8988T (cell line): ENCODE measurements at regions not wholly inside any gene's neighbourhood (a gene's known extent, or its start where the extent isn't known, plus 50 kb on each side); places are given as distances from the start of the nearest gene placed in this dataset.

ENCODE experiments used
- DNase-seq: peaks from one replicate; pipeline ENCODE4 v3.0.0; 2011

DNA sequence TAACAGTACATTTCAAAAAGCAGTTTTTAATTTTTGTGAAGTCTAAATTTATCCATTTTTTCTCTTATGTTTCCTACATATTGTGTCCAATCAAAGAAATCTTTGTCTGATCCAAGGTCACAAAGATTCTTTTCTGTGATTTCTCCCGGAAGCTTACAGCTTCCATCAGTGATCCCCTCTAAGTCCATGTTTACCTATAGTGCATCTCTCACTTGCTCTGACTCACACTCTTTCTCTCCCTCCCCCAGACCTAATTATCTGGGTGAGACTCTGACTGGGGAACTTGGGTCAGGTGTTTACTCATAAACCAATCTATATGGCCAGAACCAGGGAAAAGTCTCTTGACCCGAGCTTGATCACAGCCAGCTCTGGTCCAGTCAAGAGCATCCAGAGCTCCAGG lies 224.4 kb downstream of the SPTSSA start:
- DNase-seq, result no peak

DNA sequence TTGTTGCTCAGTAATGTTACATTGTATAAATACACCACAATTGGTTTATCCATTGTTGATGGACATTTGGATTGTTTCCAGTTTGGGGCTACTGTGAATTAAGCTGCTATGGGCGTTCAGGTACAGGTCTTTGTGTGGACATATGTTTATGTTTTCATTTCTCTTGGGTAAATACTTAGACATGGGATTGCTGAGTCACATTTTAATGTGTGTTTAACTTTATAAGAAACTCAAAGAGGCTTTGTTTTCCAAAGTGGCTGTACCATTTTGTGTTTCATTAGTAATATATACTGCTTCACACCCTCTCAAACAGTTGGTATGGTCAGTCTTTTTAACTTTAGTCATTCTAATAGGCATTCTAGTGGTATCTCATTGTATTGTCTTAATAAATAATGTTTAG lies 225.0 kb downstream of the SPTSSA start:
- DNase-seq, result no peak

DNA sequence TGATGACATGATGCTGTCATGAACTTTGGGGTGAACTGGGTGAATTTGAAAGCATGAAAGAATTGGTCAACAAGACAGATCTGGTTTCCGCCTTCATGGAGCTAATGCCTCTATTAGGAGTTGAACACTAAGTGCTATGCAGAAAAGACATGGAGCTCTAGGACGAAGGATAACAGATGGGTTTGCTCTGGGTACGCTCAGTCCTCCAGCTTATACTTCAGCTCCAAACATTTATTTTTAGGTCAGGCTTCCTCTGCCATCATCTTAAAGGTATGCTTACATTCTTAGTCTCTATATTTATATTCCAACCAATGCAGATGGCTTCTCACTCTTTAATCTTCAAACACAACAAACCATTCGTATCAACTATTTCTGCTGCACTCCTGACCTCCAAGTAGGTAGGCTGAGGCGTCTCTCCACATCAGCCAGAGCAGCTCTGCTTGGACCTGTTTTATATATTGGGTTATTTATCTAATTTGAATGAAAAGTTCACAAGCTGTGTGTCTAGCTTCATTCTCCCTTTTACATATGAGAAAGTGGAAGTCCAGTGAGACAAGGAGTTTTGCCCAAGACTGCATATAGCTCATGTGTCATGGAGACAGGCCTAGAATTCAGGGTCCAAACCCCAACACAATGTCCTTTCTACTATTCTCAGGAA lies 226.3 kb downstream of the SPTSSA start:
- no peak for DNase-seq

DNA sequence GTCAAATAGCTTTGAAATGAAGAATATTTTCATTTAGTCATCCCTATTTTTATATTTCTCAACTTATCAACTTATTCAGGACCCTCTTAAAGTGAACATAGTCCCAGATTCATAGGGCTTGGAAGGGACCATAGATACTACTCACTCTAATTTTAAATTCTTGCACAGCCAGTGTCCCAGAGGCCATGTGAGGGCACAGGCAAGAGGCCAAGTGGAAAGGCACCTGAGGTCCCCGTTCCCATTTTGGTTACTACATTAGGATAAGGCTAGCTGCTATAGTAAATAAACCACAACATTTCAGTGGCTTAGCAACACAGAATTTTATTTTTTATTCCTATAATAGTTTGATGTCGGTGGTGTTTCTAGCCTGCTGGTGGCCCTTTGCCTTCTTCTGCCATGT lies 227.8 kb downstream of the SPTSSA start:
- no peak for DNase-seq

DNA sequence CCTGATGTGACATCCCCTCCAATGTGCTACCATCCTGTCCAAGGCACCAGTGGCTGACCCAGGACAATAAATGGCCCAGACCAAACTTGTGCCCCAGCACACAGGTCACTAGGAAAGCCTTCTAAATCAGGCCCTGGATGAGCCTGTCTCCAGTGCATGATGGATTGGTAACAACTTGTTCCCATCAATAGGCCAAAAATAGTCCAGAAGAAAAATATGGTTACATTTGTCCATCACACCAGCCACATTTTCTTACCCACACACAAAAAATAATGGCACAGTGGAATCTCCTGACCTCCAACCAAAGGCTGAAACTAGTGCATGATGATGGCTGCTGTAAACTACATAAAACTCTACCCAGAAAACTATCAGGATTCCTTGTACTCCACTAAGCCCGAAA lies 228.4 kb downstream of the SPTSSA start:
- no peak for DNase-seq

DNA sequence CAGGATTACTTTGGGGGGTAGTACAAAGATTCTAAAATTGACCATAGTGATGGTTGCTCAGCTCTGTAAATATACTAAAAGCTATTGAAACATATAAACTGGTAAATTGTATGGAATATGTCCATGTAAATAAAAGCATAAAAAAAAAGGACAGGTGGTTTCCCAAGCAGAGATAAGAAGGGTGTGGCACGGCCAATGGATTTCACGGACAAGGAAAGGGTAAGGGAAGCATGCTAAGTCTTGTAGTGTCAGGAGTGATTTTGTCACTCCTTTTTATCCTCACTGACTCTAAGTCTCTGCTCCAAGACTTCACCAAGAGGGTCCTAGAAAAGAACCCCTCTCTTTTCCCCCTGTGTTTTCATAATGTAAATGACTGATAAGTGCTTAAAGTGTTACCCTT lies 229.2 kb downstream of the SPTSSA start:
- DNase-seq, result no peak

DNA sequence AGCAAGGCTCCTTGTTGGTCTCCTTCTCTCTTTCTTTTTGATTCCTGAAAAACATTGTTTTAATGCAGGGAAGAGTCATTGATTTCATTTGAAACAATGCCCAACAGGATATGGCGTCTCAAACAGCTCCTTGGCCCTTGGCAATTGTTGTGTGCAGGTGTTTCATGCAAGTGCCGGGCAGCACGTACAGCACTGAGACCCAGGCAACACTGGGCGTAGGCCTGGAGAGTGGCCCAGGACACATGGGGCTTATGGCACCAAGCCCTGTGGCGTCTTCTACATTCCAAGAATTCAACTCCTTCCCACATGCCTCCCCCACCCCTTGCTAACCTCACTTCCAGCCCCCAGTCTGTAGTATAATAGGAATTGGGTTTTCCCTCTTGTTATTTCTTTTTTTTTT lies 230.4 kb downstream of the SPTSSA start:
- DNase-seq, result no peak

DNA sequence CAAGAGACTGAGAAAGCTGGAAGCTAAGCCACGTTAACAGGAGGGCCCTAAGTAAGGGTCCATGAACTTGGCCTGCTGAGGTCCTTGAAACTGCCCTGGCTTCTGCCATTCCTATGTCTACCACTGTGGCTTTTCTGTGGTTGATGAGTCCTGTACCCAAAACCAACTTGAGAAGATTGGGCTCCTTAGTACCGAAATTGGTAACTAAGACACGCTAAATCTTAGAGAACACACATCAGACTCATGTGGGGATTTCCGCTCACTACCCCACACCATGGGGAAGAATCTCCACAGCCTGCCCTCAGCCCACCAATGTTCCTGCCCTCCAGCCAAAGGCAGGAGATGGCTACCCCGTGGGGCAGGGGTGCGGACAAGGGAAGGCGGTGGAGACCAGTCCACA lies 232.9 kb downstream of the SPTSSA start:
- no peak for DNase-seq

DNA sequence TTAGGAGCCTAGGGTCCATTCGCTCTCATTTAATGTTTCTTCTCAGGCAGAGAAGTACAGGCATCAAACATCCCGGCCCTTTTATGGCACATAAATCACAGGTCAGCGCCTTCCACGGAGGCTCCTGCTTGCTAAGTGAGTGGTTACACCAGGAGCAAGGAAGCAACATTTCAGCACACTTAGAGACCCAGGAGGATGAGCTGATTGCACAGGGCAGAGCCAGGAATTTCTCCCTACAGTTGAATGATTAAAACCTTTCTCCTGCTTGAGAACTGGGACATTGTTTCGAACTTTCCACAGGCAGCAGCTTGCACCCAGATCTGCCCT lies 233.4 kb downstream of the SPTSSA start:
- no peak for DNase-seq

DNA sequence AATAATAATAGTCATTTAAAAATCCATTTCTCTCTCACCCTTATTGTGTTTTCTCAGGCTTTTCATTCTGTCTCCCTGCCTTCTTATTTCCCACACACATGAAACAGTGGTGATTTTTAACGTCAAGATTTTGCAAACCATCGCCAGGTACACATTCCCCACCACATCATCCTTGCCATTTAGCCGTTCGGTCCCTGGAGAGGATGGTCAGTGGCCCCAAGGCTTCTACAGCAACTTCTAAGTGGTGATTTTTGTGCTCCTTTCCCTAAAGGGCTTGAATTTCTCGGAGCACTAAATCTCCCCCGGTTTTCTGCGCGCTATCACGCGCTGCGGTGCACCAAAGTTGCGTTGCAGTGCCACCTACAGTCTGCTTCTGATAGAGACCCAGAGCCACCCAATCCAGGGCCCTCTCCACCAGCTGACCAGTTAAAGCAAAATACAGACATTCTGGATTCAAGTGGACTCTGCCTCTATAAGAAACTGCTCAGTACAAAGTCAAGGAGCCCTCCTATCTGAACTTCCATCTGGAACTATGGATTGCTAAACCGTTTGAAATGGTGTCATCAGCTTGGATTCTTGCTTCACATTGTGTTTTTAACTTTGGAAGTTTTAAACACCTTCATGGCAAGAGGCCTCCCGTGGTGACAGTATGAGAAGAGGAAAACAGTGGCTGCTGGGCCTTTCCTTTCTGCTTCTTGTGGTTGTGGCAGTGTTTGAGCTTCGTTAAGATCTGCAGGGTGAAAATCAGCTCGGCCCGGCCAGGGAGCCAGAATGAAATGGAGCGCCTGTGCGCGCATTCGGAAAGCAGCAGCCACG lies 234.0 kb downstream of the SPTSSA start:
- DNase-seq, result peak; percentile 55

DNA sequence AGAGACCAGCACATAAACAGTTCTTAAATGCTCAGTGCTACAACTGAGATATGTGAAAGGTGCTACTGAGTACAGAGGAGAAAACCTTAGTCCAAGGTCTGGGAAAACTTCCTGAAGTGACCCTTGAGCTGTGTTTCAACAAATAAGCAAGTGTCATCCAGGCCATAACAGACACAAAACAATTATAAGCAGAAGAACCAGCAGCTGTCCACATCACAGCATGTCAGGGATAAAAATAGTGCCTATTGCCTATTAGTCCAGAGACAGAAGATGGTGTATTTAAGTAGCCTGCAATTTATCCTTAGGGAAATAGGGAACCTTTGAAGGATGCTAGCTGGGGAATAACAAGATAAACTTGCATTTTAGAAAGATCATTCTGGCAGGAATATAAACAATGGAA lies 237.8 kb downstream of the SPTSSA start:
- DNase-seq, result no peak

DNA sequence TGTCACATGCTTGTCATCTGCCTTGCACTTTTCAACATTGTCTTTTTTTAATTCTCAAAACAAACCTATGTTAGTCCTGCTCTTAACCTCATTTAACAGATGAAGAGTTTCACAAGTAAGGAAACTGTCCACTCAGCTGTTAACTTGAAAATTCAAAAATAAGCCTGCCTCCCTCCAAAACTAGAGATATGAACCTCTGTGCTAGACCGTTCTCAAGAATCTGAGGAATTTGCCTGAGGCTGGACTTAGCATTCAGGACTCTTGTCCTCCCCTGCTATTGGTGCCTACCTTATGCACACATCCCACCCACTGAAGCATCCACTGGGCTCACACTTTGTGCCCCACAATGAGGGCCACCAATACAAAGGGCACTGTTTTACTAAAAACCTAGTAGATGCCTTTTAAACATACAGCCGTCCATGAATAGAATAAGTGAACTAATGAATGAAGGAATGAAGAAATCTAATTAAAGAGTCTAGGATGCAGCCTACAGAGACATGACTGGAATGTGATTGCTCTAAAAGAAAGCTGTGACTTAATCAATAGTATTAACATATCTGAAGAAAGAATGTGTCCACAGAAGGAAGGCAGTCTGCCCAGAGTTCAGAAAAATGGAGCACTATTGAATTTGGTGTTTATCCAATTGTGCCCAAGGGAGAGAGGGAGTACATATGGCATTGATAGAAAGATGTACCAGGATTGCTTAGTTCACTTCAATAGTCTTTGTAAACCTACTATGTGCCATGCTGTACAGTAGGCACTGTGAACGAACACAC lies 238.5 kb downstream of the SPTSSA start:
- no peak for DNase-seq

DNA sequence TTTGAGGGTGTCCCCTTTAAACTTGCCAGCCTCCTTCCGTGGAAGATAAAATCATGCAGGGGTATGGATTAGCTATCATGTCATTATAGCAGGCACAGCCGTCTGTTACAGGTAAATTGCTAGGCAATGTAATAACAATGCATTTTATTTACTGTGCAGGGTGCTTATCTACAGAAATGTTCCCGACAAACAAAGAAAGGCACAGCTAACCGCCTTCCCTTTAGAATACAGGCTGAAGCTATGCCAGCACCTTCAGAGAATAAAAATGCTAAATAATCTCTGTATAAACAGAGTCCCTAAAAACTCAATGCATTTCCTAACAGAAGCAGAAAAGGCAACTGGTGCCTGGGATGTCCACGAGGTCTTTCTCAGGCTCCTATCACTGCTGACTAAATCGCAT lies 239.2 kb downstream of the SPTSSA start:
- DNase-seq, result no peak

DNA sequence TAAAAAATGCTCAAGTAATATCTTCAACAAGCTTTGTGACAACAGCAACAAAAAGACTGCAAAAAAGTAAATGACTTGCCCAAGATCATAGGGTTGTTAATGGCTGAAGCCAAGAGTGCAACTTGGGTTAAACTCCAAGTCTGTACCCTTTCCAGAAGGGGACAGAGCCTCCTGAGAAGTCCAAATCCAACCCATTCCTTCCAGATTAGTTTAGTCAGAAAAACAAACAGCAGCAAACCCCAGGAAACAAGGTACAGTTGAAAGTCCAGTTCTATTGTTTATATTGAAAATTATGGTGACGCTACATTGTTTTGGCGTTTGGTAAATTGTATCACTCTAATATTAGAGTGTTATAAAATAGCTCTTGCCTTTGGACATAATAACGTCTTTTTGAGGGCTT lies 239.9 kb downstream of the SPTSSA start:
- DNase-seq, result no peak

DNA sequence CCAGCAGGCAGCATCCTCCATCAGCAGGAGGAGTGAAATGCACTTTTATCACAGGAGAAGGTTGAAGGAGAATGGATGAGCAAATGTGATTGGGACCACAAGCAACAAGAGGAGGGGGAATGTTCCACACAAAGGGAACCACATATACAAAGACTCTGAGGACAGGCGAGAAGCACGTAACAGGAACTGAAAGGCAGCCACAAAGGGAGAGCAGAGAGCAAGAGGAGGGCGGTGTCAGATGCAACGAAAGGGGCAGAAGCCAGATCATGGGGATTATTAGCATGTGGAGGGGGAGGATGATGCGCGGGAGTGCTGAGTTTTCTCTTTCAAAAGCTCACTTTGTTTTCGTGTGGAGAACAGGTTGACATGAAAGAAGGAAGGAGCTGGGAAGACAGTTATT lies 241.1 kb downstream of the SPTSSA start:
- no peak for DNase-seq

DNA sequence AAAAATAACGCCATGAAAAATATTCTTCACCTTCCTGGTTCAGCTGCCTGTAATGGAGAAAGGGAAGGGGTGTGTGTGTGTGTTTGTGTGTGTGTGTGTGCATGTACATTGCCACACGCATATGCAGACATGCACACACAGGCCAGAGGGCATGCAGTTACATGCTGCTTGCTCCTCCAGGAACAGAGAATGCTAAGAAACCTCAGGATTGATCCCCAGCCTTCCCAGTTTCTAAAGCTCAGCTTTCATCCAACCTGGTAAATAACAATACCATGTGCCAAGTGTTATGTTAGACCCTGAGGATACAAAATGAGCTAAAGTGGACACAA lies 241.7 kb downstream of the SPTSSA start:
- DNase-seq, result no peak

DNA sequence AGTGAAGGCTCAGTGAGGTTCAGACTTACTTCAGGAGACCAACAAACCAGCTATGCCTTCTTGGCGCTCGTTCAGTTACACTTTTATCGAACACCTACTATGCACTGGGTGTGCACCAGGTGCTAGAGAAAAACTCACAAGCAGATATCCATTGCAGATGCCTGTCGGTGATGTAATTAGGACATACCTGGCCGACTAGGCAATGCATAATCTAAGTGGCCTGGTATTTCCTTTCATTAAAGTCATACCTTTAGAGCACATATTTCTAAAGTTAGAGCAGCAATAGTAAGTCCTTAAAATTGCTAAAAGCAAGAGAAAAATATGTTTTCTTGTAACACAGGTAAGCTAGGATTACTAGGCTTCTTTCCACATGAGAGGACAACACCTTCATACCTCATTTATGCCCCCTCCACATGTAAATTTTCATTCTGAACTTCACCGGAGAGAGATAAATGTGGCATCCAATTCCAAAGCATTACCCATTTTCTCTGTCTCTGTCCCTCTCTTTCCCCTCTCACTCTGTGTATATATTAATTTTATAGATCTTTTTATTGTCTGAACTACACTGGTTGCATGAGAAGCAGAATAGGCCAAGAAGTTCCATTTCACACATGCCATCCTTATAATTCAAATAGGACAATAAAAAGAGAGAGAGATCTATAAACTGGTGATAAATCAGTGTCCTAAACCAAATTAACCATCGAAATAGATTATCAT lies 242.2 kb downstream of the SPTSSA start:
- no peak for DNase-seq

DNA sequence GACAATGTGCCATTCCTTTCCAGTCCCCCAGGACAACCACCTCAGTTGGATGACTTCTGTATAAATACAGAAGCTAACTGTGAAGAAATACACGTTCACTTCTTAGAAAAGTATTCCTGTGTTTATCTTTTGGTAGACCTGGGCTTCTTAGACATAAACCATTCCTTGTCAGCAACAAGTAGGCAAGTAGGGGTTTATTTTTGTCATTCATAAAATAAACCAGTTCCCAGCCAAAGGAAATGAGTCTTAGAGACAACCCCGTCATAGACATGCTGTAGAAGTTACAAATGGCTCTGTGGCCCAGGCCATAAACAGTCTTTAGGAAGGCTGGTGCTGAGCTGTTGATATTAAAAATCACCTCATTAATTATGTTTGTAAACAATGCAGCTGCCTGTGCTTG lies 243.2 kb downstream of the SPTSSA start:
- no peak for DNase-seq

DNA sequence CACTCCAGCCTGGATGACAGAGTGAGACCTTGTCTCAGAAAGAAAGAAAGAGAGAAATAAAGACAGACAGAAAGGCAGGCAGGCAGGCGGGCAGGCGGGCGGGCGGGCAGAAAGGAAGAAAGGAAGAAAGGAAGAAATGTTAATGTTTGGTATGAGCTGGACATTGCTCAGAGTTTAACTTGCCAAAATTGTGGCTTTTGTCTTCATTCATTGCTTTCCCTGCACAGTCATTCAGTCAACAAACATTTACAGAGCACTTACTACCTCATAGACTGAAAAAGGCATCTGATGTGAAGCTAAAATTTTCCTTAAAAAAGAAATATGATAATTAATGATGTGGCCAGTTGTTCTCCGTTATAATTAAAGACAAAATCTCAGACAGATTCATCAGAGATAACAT lies 247.1 kb downstream of the SPTSSA start:
- DNase-seq, result no peak

DNA sequence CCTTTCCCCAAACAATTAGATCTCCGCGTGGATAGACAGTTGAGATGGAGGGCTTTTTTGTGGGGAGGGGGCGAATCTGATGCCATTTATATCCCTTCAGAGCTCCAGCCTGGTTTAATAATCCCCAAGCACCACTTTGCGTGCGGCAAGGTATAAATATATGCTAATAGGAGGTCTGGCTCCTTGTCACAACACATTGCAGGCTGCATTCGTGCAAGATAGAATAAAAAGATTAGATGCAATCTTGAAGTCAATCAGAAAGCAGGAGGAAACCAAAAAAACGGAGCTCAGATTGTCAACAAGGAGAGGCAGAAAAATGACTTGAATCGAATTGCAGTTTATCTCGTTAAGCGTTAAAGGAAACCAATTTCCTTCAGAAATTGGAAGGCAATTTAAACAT lies 248.7 kb downstream of the SPTSSA start:
- no peak for DNase-seq

DNA sequence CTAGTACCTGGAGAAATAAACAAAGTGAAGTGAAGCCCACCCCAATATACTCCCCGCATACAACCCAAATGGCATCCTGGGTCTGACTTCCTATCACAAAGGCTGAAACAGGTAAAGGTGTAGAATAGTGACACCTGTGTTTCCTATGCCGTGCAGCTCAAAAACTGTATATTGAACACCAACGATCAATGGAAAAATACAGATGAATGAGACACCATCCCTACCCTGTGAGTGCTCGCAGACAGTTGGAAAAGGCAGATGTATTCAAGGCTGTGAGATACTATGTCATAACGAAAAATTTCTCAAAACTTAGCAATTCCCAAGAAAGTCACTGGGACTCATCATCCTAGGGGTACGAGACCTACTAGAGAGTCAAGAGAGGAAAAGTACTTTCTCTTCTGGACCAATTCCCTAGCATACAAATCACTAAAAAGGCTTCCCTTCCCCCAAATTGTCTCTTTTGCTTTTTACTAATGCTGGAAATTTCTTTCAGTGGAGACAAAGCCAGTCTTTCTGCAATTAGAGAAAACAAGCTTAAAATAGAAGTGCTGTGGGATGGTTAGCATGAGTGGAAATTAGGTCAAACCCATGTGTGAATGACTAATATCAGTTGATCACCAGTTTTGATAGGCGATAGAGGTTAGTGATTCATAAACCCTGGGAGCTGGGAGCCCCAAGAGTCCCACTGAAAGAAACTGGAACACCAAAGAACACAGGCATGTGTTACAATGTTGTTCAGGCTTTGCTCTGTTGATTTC lies 249.7 kb downstream of the SPTSSA start:
- no peak for DNase-seq

DNA sequence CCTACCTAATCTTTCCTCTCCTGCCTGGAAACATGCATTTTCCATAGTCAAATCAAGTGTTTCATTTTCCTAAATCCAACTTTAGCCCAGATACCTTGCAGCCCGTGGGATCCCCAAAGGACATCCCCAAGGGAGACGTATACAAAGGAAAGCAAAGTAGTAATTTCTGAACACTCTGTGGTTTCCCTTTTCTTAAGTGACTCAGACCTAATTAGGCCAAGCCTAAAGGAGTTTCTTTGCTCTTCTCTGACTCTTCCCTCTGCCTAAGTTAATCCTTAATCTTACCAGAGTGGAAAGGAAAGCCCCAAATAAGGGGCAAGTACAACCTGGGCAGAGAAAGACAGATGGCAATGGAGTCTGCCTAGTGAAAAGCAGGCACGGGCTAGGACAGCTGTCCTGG lies 250.3 kb downstream of the SPTSSA start:
- DNase-seq, result no peak

DNA sequence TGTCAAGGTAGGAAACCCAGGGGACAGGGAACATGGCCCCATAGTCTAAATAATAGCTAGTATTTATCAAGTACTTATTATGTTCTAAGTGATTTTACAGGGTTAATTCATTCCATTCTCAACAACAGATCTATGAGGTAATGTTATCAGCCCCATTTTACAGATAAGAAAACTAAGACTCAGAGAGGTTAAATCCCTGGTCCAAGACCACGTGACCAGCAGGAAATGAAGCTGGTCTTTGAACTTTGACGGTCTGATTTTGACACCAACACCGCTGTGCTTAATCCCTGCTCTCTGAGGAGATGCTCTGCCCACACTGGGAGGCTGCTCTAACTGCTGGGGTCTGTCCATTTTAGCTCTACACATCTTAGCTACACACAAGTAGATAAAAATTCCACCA lies 253.5 kb downstream of the SPTSSA start:
- no peak for DNase-seq
